Lung (tissue), 11 donors: ENCODE measurements at regions not wholly inside any gene's neighbourhood (a gene's known extent, or its start where the extent isn't known, plus 50 kb on each side); places are given as distances from the start of the nearest gene placed in this dataset.

Source experiments
- ATAC-seq: fragments of 200-7000 bp; cut with Tn5 transposase; one replicate; pipeline ENCODE4 v1.9.1; 2020; ENCODE audit warnings: moderate number of reproducible peaks; ENCODE audit not compliant: insufficient read depth, low FRiP score
- DNase-seq, 3 donors: peaks; one replicate each; pipeline ENCODE4 v3.0.0-alpha.2; 2013 to 2017
- H3K27ac ChIP-seq, 2 donors: one replicate each; pipeline ENCODE4 v1.5.1; 2013; ENCODE audit warnings: mild to moderate bottlenecking in 2 of 2, moderate library complexity in 2 of 2, control low read depth in 1 of 2, inconsistent platforms in 1 of 2, low read depth in 1 of 2, low read length in 1 of 2
- H3K27me3 ChIP-seq, 3 donors: one replicate each; pipeline ENCODE4 v1.5.1; 2013; ENCODE audit warnings: low read length in 2 of 3; ENCODE audit not compliant: control insufficient read depth in 3 of 3, insufficient read depth in 3 of 3
- H3K36me3 ChIP-seq, 4 donors: one replicate each; pipeline ENCODE4 v1.5.1; 2013; ENCODE audit warnings: low read length in 4 of 4, mild to moderate bottlenecking in 1 of 4, moderate library complexity in 1 of 4; ENCODE audit not compliant: control insufficient read depth in 4 of 4, insufficient read depth in 4 of 4
- H3K4me1 ChIP-seq, 5 donors: one replicate each; pipeline ENCODE4 v1.5.1; 2013; ENCODE audit warnings: low read length in 5 of 5, mild to moderate bottlenecking in 2 of 5, moderate library complexity in 1 of 5; ENCODE audit not compliant: control insufficient read depth in 5 of 5, insufficient read depth in 5 of 5
- H3K4me3 ChIP-seq: one replicate; pipeline ENCODE4 v1.5.1; 2013; ENCODE audit warnings: mild to moderate bottlenecking, control low read depth, moderate library complexity
- H3K9ac ChIP-seq, 2 donors: one replicate each; pipeline ENCODE4 v1.5.1; 2013; ENCODE audit warnings: low read length in 2 of 2, control low read depth in 1 of 2; ENCODE audit not compliant: insufficient read depth in 1 of 2
- H3K9me3 ChIP-seq, 4 donors: one replicate each; pipeline ENCODE4 v1.5.1; 2013; ENCODE audit warnings: low read length in 3 of 4, mild to moderate bottlenecking in 1 of 4, moderate library complexity in 1 of 4; ENCODE audit not compliant: control insufficient read depth in 4 of 4, insufficient read depth in 3 of 4
- CTCF ChIP-seq: IDR thresholded peaks from 2 replicates; pipeline ENCODE4 v1.5.1; 2012; ENCODE audit warnings: mild to moderate bottlenecking; ENCODE audit errors: control extremely low read depth, extremely low read depth
- WGBS, 2 donors: extraction: QIAGEN DNeasy Blood & Tissue Kit; methylation state at CpG; one replicate each; pipeline ENCODE4 v1.1.7; 2013; 5-methylcytosine and 5-hydroxymethylcytosine counted together
- donor health status: control.
- donor health status: control.
- donor health status: Bipolar disorder and iron deficiency.
- donor health status: healthy.
- donor health status: DM: yes; HTN: yes; CAD: no.

GRCh38 chr10:83612050-83612449 lies 527.3 kb upstream of the GHITM start:
- Histone ChIP-seq H3K4me1 (no peaks in the 10 kb centered on the region), H3K9me3 (no peaks in the 10 kb centered on the region), H3K27ac (no peak overlapping the region), H3K9ac (no peak overlapping the region), H3K36me3 (no peaks in the 10 kb centered on the region), H3K4me3 (no peak overlapping the region), H3K27me3 (no peaks in the 10 kb centered on the region)
- DNase-seq (no peak), ATAC-seq (no peak)
- 72 to 73% methylated on average over 4 of the region's 4 CpGs for WGBS, 2 donors
- no peak for TF ChIP-seq CTCF

- H3K9ac ChIP-seq: no peak overlapping the region
- H3K36me3 ChIP-seq: no peaks in the 10 kb centered on the region
- no peak overlapping the region for H3K27ac ChIP-seq
- H3K27me3 ChIP-seq: no peaks in the 10 kb centered on the region
- peaks cover 0 to 2% (median 0%) of the 10 kb centered on the region in 5 donors for H3K4me1 ChIP-seq
- H3K4me3 ChIP-seq: no peak overlapping the region
- DNase-seq: no peak
- WGBS, 2 donors: 52 to 71% methylated on average over 2 of the region's 2 CpGs
- no peak for ATAC-seq
- H3K9me3 ChIP-seq: no peaks in the 10 kb centered on the region
- no peak for TF ChIP-seq CTCF
Observed at GRCh38 chr10:83612746-83613145, 526.6 kb upstream of the GHITM start.

GRCh38 chr10:83617172-83617571 lies 522.1 kb upstream of the GHITM start:
- Histone ChIP-seq H3K9me3 (no peaks in the 10 kb centered on the region), H3K27ac (no peak overlapping the region), H3K4me3 (no peak overlapping the region), H3K9ac (no peak overlapping the region), H3K36me3 (no peaks in the 10 kb centered on the region), H3K4me1 (peaks cover 0 to 10% (median 3%) of the 10 kb centered on the region in 5 donors), H3K27me3 (no peaks in the 10 kb centered on the region)
- 83 to 93% methylated on average over 1 of the region's 1 CpG for WGBS, 2 donors
- no peak for TF ChIP-seq CTCF
- DNase-seq: no peak
- ATAC-seq: no peak
